ENCODE measurements at regions not wholly inside any gene's neighbourhood (a gene's known extent, or its start where the extent isn't known, plus 50 kb on each side); places are given as distances from the start of the nearest gene placed in this dataset.

DNA sequence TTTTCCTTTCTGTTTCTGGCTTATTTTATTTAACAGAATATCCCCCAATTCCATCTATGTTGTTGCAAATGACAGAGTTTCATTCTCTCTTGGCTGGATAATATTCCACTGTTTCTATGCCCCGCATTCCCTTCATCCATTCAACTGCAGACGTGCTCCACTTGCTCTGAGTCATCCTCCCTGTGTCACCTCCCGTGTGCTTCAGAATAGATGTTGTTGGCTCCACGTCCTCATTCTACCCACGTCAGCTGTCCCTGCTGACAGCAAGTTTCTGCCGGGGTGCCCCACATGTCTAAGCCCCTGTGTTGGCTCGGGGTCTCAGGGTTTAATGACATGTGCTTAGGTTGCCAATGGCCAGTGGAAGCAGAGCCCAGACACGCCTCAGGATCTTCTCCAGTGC is 1041.0 kb downstream of the UQCRFS1 start:
- no peak for DNase-seq
- Histone ChIP-seq H3K27me3 (no peaks in the 10 kb centered on the region), H3K4me3 (no peak overlapping the region), H3K9me3 (peaks cover 0 to 11% (median 0%) of the 10 kb centered on the region in 3 donors), H3K36me3 (replicated peaks in 1 of 2; ENCODE audit: insufficient read depth in 1 of 2, low read depth in 2 of 2) (no peaks in the 10 kb centered on the region), H3K27ac (no peak overlapping the region), H3K4me1 (no peaks in the 10 kb centered on the region)
- intact Hi-C loops (cut with DNase I) = no loop called here
- WGBS, 2 donors = 73 to 78% methylated on average over 7 to 8 of the region's 8 CpGs
- ATAC-seq = no peak
- TF ChIP-seq POLR2A (IDR thresholded peaks at IDR 0.05) = no peak
- TF ChIP-seq, protein P1, sequence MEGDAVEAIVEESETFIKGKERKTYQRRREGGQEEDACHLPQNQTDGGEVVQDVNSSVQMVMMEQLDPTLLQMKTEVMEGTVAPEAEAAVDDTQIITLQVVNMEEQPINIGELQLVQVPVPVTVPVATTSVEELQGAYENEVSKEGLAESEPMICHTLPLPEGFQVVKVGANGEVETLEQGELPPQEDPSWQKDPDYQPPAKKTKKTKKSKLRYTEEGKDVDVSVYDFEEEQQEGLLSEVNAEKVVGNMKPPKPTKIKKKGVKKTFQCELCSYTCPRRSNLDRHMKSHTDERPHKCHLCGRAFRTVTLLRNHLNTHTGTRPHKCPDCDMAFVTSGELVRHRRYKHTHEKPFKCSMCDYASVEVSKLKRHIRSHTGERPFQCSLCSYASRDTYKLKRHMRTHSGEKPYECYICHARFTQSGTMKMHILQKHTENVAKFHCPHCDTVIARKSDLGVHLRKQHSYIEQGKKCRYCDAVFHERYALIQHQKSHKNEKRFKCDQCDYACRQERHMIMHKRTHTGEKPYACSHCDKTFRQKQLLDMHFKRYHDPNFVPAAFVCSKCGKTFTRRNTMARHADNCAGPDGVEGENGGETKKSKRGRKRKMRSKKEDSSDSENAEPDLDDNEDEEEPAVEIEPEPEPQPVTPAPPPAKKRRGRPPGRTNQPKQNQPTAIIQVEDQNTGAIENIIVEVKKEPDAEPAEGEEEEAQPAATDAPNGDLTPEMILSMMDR (IDR thresholded peaks at IDR 0.05) = no peak

DNA sequence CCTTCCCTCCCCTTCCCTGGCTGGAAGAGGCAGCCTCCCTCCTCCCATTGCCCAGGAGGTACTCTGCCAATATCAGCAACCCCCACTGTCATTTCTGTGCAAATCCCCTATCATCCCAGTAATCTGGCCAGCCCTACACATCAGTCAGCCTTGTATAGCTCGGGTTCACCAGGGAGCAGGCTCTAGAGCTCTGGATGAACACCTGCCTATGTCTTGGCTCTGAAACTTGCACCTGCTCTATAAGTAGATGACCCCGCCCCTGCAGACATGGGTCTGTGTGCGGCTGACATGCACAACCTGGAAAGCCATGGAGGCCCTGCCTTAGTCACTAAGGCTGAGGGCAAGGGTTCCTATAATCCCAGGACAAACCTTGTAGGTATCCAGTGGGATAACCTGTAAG is 1042.9 kb downstream of the UQCRFS1 start:
- H3K27ac ChIP-seq = no peak overlapping the region
- intact Hi-C loops (cut with DNase I) = no loop called here
- ATAC-seq (no peak), DNase-seq (no peak)
- H3K4me3 ChIP-seq = no peak overlapping the region
- H3K4me1 ChIP-seq = no peaks in the 10 kb centered on the region
- no peaks in the 10 kb centered on the region for H3K36me3 ChIP-seq (replicated peaks in 1 of 2; ENCODE audit: insufficient read depth in 1 of 2, low read depth in 2 of 2)
- 58 to 83% methylated on average over 3 of the region's 3 CpGs for WGBS, 2 donors
- H3K27me3 ChIP-seq = no peaks in the 10 kb centered on the region
- H3K9me3 ChIP-seq = no peaks in the 10 kb centered on the region
- TF ChIP-seq, protein P1 (IDR thresholded peaks at IDR 0.05) = no peak
- no peak for TF ChIP-seq POLR2A (IDR thresholded peaks at IDR 0.05)

DNA sequence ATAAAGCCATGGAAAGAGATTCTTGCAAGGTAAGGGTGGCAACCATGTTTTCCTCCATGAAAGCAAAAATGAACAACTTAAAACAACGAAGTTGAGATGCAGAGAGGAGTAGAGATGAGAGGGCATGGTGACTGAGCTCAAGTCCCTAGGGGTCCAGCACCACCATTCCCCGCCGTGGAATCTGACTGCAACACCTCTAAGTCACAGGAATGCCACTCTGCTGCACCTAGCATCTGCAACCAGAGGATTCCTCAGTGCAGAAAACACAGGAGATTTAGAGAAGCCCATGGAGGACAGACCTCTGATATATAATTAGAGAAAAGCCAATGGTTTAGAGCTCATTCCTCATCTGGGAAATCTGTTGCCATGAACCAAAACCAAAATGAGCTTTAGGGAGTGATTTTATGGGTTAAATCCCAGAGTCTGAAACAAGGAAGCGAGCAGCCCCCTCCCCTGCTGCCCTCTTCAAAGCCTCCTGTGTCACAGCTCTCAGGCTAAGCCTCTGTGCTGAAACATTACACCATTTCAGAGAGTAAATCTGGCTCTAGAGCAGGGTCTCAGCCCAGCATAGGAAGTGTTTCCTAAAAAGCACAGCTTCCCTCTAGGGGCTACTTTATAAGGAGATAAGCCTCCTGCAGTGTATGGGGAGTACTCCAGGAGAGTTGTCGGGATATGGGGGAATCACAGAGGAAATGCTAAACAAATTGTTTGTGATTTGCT is 1043.6 kb downstream of the UQCRFS1 start:
- whole genome bisulfite sequencing, 2 donors = 28 to 46% methylated on average over 5 of the region's 5 CpGs
- H3K4me1 ChIP-seq = no peaks in the 10 kb centered on the region
- no peak for ATAC-seq

DNA sequence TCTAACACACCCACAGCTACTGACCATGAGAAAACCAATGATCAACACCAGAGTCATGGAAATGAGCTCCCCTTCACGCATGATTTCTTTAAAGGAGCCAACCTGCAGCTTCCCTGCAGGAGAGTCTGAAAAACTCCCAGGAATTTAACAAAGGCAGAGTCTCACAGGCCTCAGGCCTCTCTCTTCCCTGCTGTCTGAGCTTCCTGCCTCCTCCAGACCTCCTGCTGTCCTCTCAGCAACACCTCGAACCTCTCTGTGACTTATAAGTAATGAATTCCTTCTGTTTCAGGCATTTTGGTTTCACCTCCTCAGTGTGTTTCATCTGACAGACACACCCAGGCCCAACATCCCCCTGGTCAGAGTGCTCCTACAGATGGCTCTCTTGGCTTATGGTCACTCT is 1044.4 kb downstream of the UQCRFS1 start:
- TF ChIP-seq POLR2A (IDR thresholded peaks at IDR 0.05) = no peak
- TF ChIP-seq, protein P1 (IDR thresholded peaks at IDR 0.05) = no peak
- H3K36me3 ChIP-seq (replicated peaks in 1 of 2; ENCODE audit: insufficient read depth in 1 of 2, low read depth in 2 of 2) = no peaks in the 10 kb centered on the region
- ATAC-seq = no peak
- H3K27me3 ChIP-seq = no peaks in the 10 kb centered on the region
- H3K4me1 ChIP-seq = no peaks in the 10 kb centered on the region
- H3K27ac ChIP-seq = no peak overlapping the region
- no peak for DNase-seq
- 67 to 68% methylated on average over 2 of the region's 2 CpGs for WGBS, 2 donors
- no peak overlapping the region for H3K4me3 ChIP-seq
- intact Hi-C loops (cut with DNase I) = no loop called here
- no peaks in the 10 kb centered on the region for H3K9me3 ChIP-seq

More for the DNA sequence above, 1043.6 kb downstream of the UQCRFS1 start:
- no peak overlapping the region for H3K27ac ChIP-seq
- TF ChIP-seq, protein P1 (IDR thresholded peaks at IDR 0.05) = no peak
- TF ChIP-seq POLR2A (IDR thresholded peaks at IDR 0.05) = no peak
- no peaks in the 10 kb centered on the region for H3K36me3 ChIP-seq (replicated peaks in 1 of 2; ENCODE audit: insufficient read depth in 1 of 2, low read depth in 2 of 2)
- H3K9me3 ChIP-seq = no peaks in the 10 kb centered on the region
- DNase-seq = no peak
- no peak overlapping the region for H3K4me3 ChIP-seq
- no peaks in the 10 kb centered on the region for H3K27me3 ChIP-seq
- intact Hi-C loops (cut with DNase I) = no loop called here

DNA sequence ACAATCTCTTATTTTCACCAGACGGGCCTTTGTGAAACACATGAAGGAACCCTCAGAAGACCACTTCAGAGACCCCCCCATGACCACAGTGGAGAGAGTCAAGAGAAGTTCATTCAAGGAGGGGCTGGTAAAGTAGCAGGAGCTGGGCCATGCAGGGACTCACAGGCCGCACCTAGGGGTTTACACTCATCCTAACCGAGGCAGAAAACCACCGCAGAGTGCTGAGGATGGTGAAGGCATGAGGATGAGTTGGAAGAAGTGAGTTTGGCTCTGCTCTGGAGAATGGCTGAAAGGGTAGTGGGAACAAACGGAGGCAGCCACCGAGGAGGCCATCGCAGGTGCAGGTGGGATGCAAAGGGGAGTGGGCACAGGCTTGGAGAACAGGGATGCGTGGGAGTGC is 1046.9 kb downstream of the UQCRFS1 start:
- intact Hi-C loops (cut with DNase I) = no loop called here
- TF ChIP-seq, protein P1 (IDR thresholded peaks at IDR 0.05) = no peak
- no peak for TF ChIP-seq POLR2A (IDR thresholded peaks at IDR 0.05)
- Histone ChIP-seq H3K4me1 (no peaks in the 10 kb centered on the region), H3K36me3 (replicated peaks in 1 of 2; ENCODE audit: insufficient read depth in 1 of 2, low read depth in 2 of 2) (no peaks in the 10 kb centered on the region), H3K4me3 (no peak overlapping the region), H3K27me3 (no peaks in the 10 kb centered on the region), H3K9me3 (no peaks in the 10 kb centered on the region), H3K27ac (no peak overlapping the region)
- ATAC-seq (no peak), DNase-seq (no peak)
- WGBS, 2 donors = 82% methylated on average over 8 of the region's 8 CpGs
